ENCODE measurements at regions not wholly inside any gene's neighbourhood (a gene's known extent, or its start where the extent isn't known, plus 50 kb on each side); places are given as distances from the start of the nearest gene placed in this dataset.

DNA sequence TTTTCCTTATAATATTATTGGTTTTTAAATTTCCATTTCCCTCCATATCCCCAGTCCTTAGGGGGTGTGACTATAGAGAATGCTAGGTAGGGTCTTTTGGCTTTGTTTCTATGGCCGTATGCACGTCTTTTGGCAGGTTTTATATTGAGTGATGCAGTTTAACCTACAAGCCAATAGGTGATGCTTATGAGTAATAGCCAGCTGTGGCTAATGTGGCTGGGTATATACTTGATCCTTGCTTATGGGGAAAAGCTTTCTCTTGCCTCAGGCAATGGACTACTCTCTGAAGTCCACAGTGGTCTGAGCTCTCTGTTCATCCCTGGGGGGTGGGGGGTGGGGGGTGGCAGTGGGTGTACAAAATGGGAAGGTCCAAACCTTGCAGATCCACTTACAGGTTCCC is 223.9 kb downstream of the MFSD1 start:
- H3K9ac ChIP-seq, result no peak overlapping the region
- Mint-ChIP-seq H3K27me3 (ENCODE audit: insufficient read depth, low read depth) (no peaks in the 10 kb centered on the region), H3K4me3 (no peak overlapping the region), H3K36me3 (no peaks in the 10 kb centered on the region), H3K4me1 (no peaks in the 10 kb centered on the region), H3K27ac (no peak overlapping the region), H3K9me3 (peaks cover 5% of the 10 kb centered on the region)
- no peak overlapping the region for H3K27ac ChIP-seq
- H3K4me3 ChIP-seq, result no peak overlapping the region
- no peaks in the 10 kb centered on the region for H3K79me2 ChIP-seq (ENCODE audit: low read depth)
- no peaks in the 10 kb centered on the region for H3K27me3 ChIP-seq
- H3K36me3 ChIP-seq, result no peaks in the 10 kb centered on the region
- H3K4me1 ChIP-seq, result no peaks in the 10 kb centered on the region
- H3K9me3 ChIP-seq (ENCODE audit: low read depth), result no peaks in the 10 kb centered on the region
- no peaks in the 10 kb centered on the region for H4K20me1 ChIP-seq (ENCODE audit: low read depth)
- DNase-seq (ENCODE audit: low spot score), result no peak
- H2AFZ ChIP-seq (replicated peaks), result no peak overlapping the region
- H3K4me2 ChIP-seq, result no peak overlapping the region
- no peaks in the 10 kb centered on the region for H3F3A ChIP-seq (ENCODE audit: low read depth)
- TF ChIP-seq EZH2 (IDR thresholded peaks at IDR 0.05) (no peak), EZH2phosphoT487 (IDR thresholded peaks at IDR 0.05) (no peak)
- TF ChIP-seq, protein P1, sequence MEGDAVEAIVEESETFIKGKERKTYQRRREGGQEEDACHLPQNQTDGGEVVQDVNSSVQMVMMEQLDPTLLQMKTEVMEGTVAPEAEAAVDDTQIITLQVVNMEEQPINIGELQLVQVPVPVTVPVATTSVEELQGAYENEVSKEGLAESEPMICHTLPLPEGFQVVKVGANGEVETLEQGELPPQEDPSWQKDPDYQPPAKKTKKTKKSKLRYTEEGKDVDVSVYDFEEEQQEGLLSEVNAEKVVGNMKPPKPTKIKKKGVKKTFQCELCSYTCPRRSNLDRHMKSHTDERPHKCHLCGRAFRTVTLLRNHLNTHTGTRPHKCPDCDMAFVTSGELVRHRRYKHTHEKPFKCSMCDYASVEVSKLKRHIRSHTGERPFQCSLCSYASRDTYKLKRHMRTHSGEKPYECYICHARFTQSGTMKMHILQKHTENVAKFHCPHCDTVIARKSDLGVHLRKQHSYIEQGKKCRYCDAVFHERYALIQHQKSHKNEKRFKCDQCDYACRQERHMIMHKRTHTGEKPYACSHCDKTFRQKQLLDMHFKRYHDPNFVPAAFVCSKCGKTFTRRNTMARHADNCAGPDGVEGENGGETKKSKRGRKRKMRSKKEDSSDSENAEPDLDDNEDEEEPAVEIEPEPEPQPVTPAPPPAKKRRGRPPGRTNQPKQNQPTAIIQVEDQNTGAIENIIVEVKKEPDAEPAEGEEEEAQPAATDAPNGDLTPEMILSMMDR (IDR thresholded peaks at IDR 0.05), result no peak

DNA sequence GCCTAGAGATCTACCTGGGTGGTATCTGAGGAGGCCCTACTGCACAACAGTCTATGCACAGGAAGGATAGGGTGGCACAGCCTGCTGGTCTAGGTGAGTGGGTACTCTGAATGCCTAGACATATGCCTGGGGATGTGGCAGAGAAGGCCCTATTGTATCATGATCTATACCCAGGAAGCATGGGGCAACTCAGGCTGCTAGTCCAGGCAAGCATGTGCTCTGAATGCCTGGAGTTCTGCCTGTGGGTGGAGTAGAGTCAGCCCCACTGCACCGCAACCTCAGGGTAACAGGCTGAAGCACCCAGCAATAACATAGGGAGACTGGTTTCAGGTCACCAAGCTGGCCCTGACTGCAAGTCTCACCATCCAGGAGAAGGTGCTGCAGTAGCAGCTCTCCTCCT is 224.7 kb downstream of the MFSD1 start:
- Mint-ChIP-seq H3K4me3 (no peak overlapping the region), H3K9me3 (peaks cover 5% of the 10 kb centered on the region), H3K36me3 (no peaks in the 10 kb centered on the region), H3K27me3 (ENCODE audit: insufficient read depth, low read depth) (no peaks in the 10 kb centered on the region), H3K4me1 (no peaks in the 10 kb centered on the region), H3K27ac (no peak overlapping the region)
- H3K9ac ChIP-seq, result no peak overlapping the region
- no peaks in the 10 kb centered on the region for H3F3A ChIP-seq (ENCODE audit: low read depth)
- no peak overlapping the region for H3K4me3 ChIP-seq
- H3K4me2 ChIP-seq, result no peak overlapping the region
- no peaks in the 10 kb centered on the region for H3K4me1 ChIP-seq
- H3K9me3 ChIP-seq (ENCODE audit: low read depth), result no peaks in the 10 kb centered on the region
- TF ChIP-seq EZH2phosphoT487 (IDR thresholded peaks at IDR 0.05) (no peak), EZH2 (IDR thresholded peaks at IDR 0.05) (no peak)
- TF ChIP-seq, protein P1 (IDR thresholded peaks at IDR 0.05), result no peak
- no peak overlapping the region for H2AFZ ChIP-seq (replicated peaks)
- H3K27ac ChIP-seq, result no peak overlapping the region
- no peaks in the 10 kb centered on the region for H3K36me3 ChIP-seq
- no peaks in the 10 kb centered on the region for H3K27me3 ChIP-seq
- no peak for DNase-seq (ENCODE audit: low spot score)
- no peaks in the 10 kb centered on the region for H3K79me2 ChIP-seq (ENCODE audit: low read depth)
- no peaks in the 10 kb centered on the region for H4K20me1 ChIP-seq (ENCODE audit: low read depth)

DNA sequence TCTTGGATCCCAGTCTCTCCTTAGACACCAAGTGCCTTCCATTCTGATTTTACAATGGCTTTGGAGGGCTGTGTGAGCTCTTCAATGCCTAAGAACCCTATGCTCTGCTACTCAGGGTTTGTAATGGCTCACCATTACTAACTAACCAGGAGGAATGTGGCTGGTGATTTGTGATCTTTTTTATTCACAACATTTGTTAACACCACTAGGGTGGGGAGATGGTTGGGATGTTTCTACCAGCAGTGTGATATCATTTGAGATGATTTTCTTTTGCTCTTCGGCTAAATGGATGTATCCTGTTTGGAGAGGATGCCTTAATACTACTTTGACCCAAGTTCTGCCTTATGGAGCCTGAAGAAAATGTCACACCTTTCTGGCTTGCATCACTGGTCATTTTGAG is 226.9 kb downstream of the MFSD1 start:
- no peaks in the 10 kb centered on the region for H3K27me3 Mint-ChIP-seq (ENCODE audit: insufficient read depth, low read depth)
- Histone ChIP-seq H3K4me3 (no peak overlapping the region), H3K79me2 (ENCODE audit: low read depth) (no peaks in the 10 kb centered on the region), H3K36me3 (no peaks in the 10 kb centered on the region), H2AFZ (replicated peaks) (no peak overlapping the region), H3K4me1 (no peaks in the 10 kb centered on the region), H3K27ac (no peak overlapping the region), H3F3A (ENCODE audit: low read depth) (no peaks in the 10 kb centered on the region), H4K20me1 (ENCODE audit: low read depth) (no peaks in the 10 kb centered on the region), H3K9me3 (ENCODE audit: low read depth) (no peaks in the 10 kb centered on the region), H3K27me3 (no peaks in the 10 kb centered on the region), H3K9ac (no peak overlapping the region), H3K4me2 (no peak overlapping the region)
- no peak overlapping the region for H3K27ac Mint-ChIP-seq
- TF ChIP-seq, protein P1 (IDR thresholded peaks at IDR 0.05), result no peak
- TF ChIP-seq EZH2 (IDR thresholded peaks at IDR 0.05) (no peak), EZH2phosphoT487 (IDR thresholded peaks at IDR 0.05) (no peak)
- no peak for DNase-seq (ENCODE audit: low spot score)
- no peaks in the 10 kb centered on the region for H3K4me1 Mint-ChIP-seq
- H3K36me3 Mint-ChIP-seq, result no peaks in the 10 kb centered on the region
- no peak overlapping the region for H3K4me3 Mint-ChIP-seq
- peaks cover 2% of the 10 kb centered on the region for H3K9me3 Mint-ChIP-seq
